MCF 10A (cell line): ENCODE measurements at regions not wholly inside any gene's neighbourhood (a gene's known extent, or its start where the extent isn't known, plus 50 kb on each side); places are given as distances from the start of the nearest gene placed in this dataset.

ENCODE experiments used
- BruUV-seq: library from RNA; stranded (reverse); fragments of 400-500 nt; replicated peaks from 2 replicates; lab custom pipeline; 2021; lab: Mats Ljungman, UMichigan
- CTCF ChIA-PET: fragments of 300-600 bp; sonication (Branson Sonifier 250); formaldehyde crosslinking; extraction: SDS; loops from one replicate; lab custom pipeline; 2021; ENCODE audit warnings: antibody characterized with exemption, inconsistent platforms; lab: Yijun Ruan, JAX
- POLR2A ChIA-PET: fragments of 300-600, 350-650 bp; sonication (Branson Sonifier 250); formaldehyde crosslinking; extraction: SDS; loops from one replicate; lab custom pipeline; 2020; ENCODE audit warnings: antibody characterized with exemption, inconsistent platforms; lab: Yijun Ruan, JAX
- DNase-seq: peaks from one replicate; pipeline ENCODE4 v3.0.0-alpha.2; 2018; ENCODE audit not compliant: unreplicated experiment
- H3K27ac Mint-ChIP-seq: one replicate; pipeline ENCODE4 v1.8.0; 2022; ENCODE audit warnings: mild to moderate bottlenecking, low read depth, mixed read lengths; ENCODE audit not compliant: unreplicated experiment
- H3K27me3 Mint-ChIP-seq: one replicate; pipeline ENCODE4 v1.8.0; 2022; ENCODE audit warnings: mixed read lengths; ENCODE audit not compliant: insufficient read depth, unreplicated experiment
- H3K36me3 Mint-ChIP-seq: one replicate; pipeline ENCODE4 v1.8.0; 2022; ENCODE audit warnings: mild to moderate bottlenecking, moderate library complexity, mixed read lengths; ENCODE audit not compliant: insufficient read depth, unreplicated experiment
- H3K4me1 Mint-ChIP-seq: one replicate; pipeline ENCODE4 v1.8.0; 2022; ENCODE audit warnings: mixed read lengths; ENCODE audit not compliant: insufficient read depth, unreplicated experiment
- H3K4me3 Mint-ChIP-seq: one replicate; pipeline ENCODE4 v1.8.0; 2022; ENCODE audit warnings: mild to moderate bottlenecking, moderate library complexity, mixed read lengths; ENCODE audit not compliant: unreplicated experiment
- H3K9me3 Mint-ChIP-seq: one replicate; pipeline ENCODE4 v1.8.0; 2022; ENCODE audit warnings: mixed read lengths; ENCODE audit not compliant: unreplicated experiment
- intact Hi-C: fragments of 100-400 bp; cut with micrococcal nuclease; formaldehyde crosslinking; loops from 2 replicates; pipeline ENCODE4 v1.14.1; 2022
- TF ChIP-seq, protein P1 (sequence below): fragments of 200-600 bp; IDR thresholded peaks from one replicate; pipeline ENCODE4 v1.8.0; 2022; ENCODE audit warnings: antibody characterized with exemption, mild to moderate bottlenecking; ENCODE audit not compliant: unreplicated experiment

GRCh38 chr7:45363669-45364068 is 206.1 kb downstream of the RAMP3 start:
- Mint-ChIP-seq H3K4me3 (no peak overlapping the region), H3K36me3 (no peaks in the 10 kb centered on the region), H3K4me1 (no peaks in the 10 kb centered on the region), H3K27me3 (peaks cover 100% of the 10 kb centered on the region), H3K27ac (no peak overlapping the region), H3K9me3 (peaks cover 5% of the 10 kb centered on the region)
- no TSS peak for BruUV-seq
- POLR2A ChIA-PET = interaction anchor here (0.6 kb wide), 1 partner anchor 121 kb away, joined by 3 read pairs; no protein-coding TSS in a partner anchor
- TF ChIP-seq, protein P1, sequence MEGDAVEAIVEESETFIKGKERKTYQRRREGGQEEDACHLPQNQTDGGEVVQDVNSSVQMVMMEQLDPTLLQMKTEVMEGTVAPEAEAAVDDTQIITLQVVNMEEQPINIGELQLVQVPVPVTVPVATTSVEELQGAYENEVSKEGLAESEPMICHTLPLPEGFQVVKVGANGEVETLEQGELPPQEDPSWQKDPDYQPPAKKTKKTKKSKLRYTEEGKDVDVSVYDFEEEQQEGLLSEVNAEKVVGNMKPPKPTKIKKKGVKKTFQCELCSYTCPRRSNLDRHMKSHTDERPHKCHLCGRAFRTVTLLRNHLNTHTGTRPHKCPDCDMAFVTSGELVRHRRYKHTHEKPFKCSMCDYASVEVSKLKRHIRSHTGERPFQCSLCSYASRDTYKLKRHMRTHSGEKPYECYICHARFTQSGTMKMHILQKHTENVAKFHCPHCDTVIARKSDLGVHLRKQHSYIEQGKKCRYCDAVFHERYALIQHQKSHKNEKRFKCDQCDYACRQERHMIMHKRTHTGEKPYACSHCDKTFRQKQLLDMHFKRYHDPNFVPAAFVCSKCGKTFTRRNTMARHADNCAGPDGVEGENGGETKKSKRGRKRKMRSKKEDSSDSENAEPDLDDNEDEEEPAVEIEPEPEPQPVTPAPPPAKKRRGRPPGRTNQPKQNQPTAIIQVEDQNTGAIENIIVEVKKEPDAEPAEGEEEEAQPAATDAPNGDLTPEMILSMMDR = no peak
- intact Hi-C loops = no loop called here
- DNase-seq = no peak
- CTCF ChIA-PET = interaction anchor here (0.6 kb wide), 1 partner anchor 9 kb away, joined by 4 read pairs; no protein-coding TSS in a partner anchor

DNA sequence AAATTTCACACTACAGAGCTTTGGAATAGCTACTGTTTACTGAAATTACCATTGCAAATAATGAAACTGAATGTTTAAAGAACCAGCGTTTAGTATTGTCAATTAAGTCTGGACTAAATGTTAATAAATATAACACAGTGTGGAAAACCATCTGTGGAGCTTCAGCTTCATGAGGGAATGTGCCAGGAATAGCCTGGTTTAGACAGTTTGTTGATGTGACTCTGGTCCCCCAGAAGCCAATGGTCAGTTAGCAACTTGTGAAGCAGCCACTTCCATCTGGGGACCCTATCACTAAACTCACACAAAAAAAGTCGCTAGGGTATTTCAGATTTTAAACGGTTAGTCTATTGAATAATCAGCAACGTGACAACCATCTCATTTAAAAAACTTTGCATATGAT is 207.8 kb downstream of the RAMP3 start:
- Mint-ChIP-seq H3K4me3 (no peak overlapping the region), H3K36me3 (no peaks in the 10 kb centered on the region), H3K4me1 (no peaks in the 10 kb centered on the region), H3K27me3 (peaks cover 100% of the 10 kb centered on the region), H3K27ac (no peak overlapping the region), H3K9me3 (no peaks in the 10 kb centered on the region)
- DNase-seq = no peak
- ChIA-PET POLR2A (no interaction called here), CTCF (interaction anchor here (0.6 to 0.7 kb wide), 2 partner anchors 218 to 258 kb away, joined by 3 read pairs; no protein-coding TSS in a partner anchor)
- intact Hi-C loops = no loop called here
- TF ChIP-seq, protein P1 = no peak
- BruUV-seq = no TSS peak

DNA sequence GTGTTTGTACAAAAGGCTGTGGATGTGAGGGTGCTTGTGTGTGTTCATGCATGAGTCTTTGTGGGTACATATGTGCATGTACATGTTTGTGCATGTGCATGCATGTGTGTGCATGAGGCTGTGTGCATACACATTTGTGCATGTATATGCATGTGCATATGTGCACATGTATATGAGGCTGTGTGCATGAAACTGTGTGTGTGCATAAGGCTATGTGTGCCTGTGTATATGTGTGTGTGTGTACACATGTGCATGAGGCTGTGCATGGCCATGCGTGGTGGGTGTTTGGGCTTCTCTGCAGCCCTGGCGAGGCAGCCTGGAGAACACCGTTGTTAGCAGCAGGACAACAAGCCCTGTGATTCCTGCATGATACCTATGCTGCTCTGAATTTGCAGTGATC is 207.7 kb upstream of the ADCY1 start:
- POLR2A ChIA-PET = no interaction called here
- intact Hi-C loops = no loop called here
- H3K27ac Mint-ChIP-seq = no peak overlapping the region
- TF ChIP-seq, protein P1 = no peak
- H3K4me1 Mint-ChIP-seq = no peaks in the 10 kb centered on the region
- BruUV-seq = no TSS peak
- H3K4me3 Mint-ChIP-seq = no peak overlapping the region
- no peaks in the 10 kb centered on the region for H3K36me3 Mint-ChIP-seq
- H3K27me3 Mint-ChIP-seq = peaks cover 98% of the 10 kb centered on the region
- no peak for DNase-seq
- CTCF ChIA-PET = no interaction called here
- no peaks in the 10 kb centered on the region for H3K9me3 Mint-ChIP-seq

DNA sequence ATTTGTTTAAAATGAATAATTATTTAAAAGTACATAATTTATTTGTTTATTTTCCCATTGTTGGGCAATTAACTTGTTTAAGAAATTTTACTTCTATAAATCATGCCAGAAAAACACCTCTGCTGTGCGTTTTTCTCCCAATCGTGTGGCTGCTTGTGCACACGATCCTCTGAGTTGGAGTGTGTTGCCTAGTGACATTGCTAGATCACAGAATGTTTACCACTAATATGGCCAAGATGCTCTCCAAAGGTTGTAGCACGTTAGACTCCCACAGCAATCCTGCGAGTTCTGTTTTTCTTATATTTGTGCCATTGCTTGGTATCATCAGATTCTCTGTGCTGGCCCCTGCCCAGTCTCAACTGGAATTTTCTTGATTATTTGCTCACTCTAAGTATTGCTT is 207.1 kb upstream of the ADCY1 start:
- ChIA-PET CTCF (no interaction called here), POLR2A (no interaction called here)
- no peak for DNase-seq
- H3K27ac Mint-ChIP-seq = no peak overlapping the region
- TF ChIP-seq, protein P1 = no peak
- peaks cover 98% of the 10 kb centered on the region for H3K27me3 Mint-ChIP-seq
- intact Hi-C loops = no loop called here
- no peak overlapping the region for H3K4me3 Mint-ChIP-seq
- no peaks in the 10 kb centered on the region for H3K36me3 Mint-ChIP-seq
- no peaks in the 10 kb centered on the region for H3K4me1 Mint-ChIP-seq
- no peaks in the 10 kb centered on the region for H3K9me3 Mint-ChIP-seq
- no TSS peak for BruUV-seq
